Type B pancreatic cell (in vitro differentiated cells): ENCODE measurements at regions not wholly inside any gene's neighbourhood (a gene's known extent, or its start where the extent isn't known, plus 50 kb on each side); places are given as distances from the start of the nearest gene placed in this dataset.
A peak's percentile ranks its signal among the peaks of the same experiment; 100 is the strongest.

Source experiments
- DNase-seq: peaks from one replicate; pipeline ENCODE4 v3.0.0; 2021; ENCODE audit warnings: mixed read lengths; ENCODE audit not compliant: unreplicated experiment; ENCODE audit errors: extremely low spot score
- H3K27ac Mint-ChIP-seq: 2 replicates; pipeline ENCODE4 v1.8.0; 2021; ENCODE audit warnings: mild to moderate bottlenecking, mixed read lengths
- H3K27me3 Mint-ChIP-seq: 2 replicates; pipeline ENCODE4 v1.8.0; 2021; ENCODE audit warnings: mixed read lengths
- H3K36me3 Mint-ChIP-seq: 2 replicates; pipeline ENCODE4 v1.8.0; 2021; ENCODE audit warnings: mixed read lengths
- H3K4me1 Mint-ChIP-seq: one replicate; pipeline ENCODE4 v1.8.0; 2021; ENCODE audit warnings: mixed read lengths; ENCODE audit not compliant: unreplicated experiment
- H3K4me3 Mint-ChIP-seq: 2 replicates; pipeline ENCODE4 v1.8.0; 2021; ENCODE audit warnings: mild to moderate bottlenecking, mixed read lengths
- H3K9me3 Mint-ChIP-seq: 2 replicates; pipeline ENCODE4 v1.8.0; 2021; ENCODE audit warnings: mixed read lengths
- TF ChIP-seq, protein P1 (sequence below): fragments of 200-600 bp; sonication (generic); conservative IDR thresholded peaks from 2 replicates; pipeline ENCODE4 v1.5.0; 2021; ENCODE audit warnings: antibody characterized with exemption, mild to moderate bottlenecking

- no peaks in the 10 kb centered on the region for H3K36me3 Mint-ChIP-seq
- no peak for DNase-seq
- H3K27me3 Mint-ChIP-seq, result peaks cover 33% of the 10 kb centered on the region
- H3K4me3 Mint-ChIP-seq, result no peak overlapping the region
- peaks cover 4% of the 10 kb centered on the region for H3K9me3 Mint-ChIP-seq
- TF ChIP-seq, protein P1, sequence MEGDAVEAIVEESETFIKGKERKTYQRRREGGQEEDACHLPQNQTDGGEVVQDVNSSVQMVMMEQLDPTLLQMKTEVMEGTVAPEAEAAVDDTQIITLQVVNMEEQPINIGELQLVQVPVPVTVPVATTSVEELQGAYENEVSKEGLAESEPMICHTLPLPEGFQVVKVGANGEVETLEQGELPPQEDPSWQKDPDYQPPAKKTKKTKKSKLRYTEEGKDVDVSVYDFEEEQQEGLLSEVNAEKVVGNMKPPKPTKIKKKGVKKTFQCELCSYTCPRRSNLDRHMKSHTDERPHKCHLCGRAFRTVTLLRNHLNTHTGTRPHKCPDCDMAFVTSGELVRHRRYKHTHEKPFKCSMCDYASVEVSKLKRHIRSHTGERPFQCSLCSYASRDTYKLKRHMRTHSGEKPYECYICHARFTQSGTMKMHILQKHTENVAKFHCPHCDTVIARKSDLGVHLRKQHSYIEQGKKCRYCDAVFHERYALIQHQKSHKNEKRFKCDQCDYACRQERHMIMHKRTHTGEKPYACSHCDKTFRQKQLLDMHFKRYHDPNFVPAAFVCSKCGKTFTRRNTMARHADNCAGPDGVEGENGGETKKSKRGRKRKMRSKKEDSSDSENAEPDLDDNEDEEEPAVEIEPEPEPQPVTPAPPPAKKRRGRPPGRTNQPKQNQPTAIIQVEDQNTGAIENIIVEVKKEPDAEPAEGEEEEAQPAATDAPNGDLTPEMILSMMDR, result no peak
- no peaks in the 10 kb centered on the region for H3K4me1 Mint-ChIP-seq
- no peak overlapping the region for H3K27ac Mint-ChIP-seq
Observed at GRCh38 chr20:4567170-4567569, 119.1 kb upstream of the PRNP start.

DNA sequence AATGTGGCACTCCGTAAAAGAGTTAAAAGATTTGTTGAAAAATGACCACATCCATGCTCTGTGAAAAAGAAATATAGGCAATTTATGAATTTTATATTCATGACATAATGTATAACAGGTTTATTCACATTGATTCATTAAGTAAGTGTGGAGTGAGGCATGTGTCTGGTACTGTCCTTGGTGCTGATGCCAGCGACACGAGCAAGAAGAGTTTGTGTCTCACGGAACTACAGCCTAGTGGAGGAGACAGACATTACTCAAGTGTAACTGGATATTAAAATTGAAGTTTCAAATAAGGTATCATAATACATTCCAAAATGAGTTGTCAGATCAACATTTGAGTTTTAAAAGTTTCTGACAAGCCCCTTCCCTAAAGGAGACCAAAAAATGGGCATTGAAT, 122.7 kb upstream of the PRNP start:
- DNase-seq, result no peak
- no peak overlapping the region for H3K4me3 Mint-ChIP-seq
- H3K9me3 Mint-ChIP-seq, result peaks cover 4% of the 10 kb centered on the region
- TF ChIP-seq, protein P1, result peak; percentile 65
- H3K27ac Mint-ChIP-seq, result no peak overlapping the region
- H3K27me3 Mint-ChIP-seq, result peaks cover 28% of the 10 kb centered on the region
- no peaks in the 10 kb centered on the region for H3K4me1 Mint-ChIP-seq
- no peaks in the 10 kb centered on the region for H3K36me3 Mint-ChIP-seq

DNA sequence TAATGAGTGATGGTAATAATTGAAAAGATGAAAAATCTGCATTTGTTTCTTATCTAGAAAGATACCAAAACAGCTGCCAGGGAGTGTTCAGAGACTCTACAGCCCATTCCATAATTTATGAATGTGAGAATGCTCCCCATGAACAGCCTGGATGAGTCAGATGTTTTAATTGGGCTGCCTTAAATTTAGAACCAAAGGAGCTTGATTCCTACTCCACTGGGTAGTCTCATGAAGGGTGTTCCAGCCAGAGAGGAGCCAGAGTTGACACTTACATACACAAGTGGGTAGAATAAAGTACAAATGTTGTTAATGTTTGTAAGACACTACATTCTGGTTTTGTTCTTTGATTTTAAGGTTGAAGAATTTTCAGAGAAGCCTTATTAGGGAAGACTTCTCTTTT, 123.2 kb upstream of the PRNP start:
- H3K27me3 Mint-ChIP-seq, result peaks cover 28% of the 10 kb centered on the region
- no peaks in the 10 kb centered on the region for H3K36me3 Mint-ChIP-seq
- no peaks in the 10 kb centered on the region for H3K4me1 Mint-ChIP-seq
- TF ChIP-seq, protein P1, result no peak
- no peak for DNase-seq
- H3K27ac Mint-ChIP-seq, result no peak overlapping the region
- H3K4me3 Mint-ChIP-seq, result no peak overlapping the region
- peaks cover 4% of the 10 kb centered on the region for H3K9me3 Mint-ChIP-seq

- no peaks in the 10 kb centered on the region for H3K36me3 Mint-ChIP-seq
- TF ChIP-seq, protein P1, result no peak
- H3K4me3 Mint-ChIP-seq, result no peak overlapping the region
- no peak for DNase-seq
- H3K4me1 Mint-ChIP-seq, result no peaks in the 10 kb centered on the region
- no peak overlapping the region for H3K27ac Mint-ChIP-seq
- H3K27me3 Mint-ChIP-seq, result peaks cover 28% of the 10 kb centered on the region
- H3K9me3 Mint-ChIP-seq, result peaks cover 4% of the 10 kb centered on the region
Observed at GRCh38 chr20:4560667-4561066, 125.6 kb upstream of the PRNP start.

DNA sequence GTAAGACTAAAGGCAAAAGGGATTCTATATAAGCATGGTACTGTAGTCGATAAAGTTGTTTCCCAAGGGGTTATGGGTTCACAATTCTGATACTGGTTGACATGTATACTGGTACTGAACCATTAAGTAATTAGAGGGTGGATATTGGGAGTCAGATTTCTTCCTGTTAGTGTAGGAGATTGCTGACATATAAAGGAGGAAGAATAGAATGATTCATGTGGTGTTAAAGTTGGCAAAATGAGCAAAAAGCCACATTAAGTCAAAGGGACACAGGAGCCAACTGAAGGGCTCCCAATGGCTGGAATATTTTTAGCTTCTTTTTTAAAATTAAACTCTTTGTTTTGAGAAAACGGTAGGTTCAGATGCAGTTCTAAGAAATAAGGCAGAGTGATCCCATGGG, 126.3 kb upstream of the PRNP start:
- H3K4me3 Mint-ChIP-seq, result no peak overlapping the region
- peaks cover 25% of the 10 kb centered on the region for H3K27me3 Mint-ChIP-seq
- TF ChIP-seq, protein P1, result no peak
- DNase-seq, result no peak
- H3K36me3 Mint-ChIP-seq, result no peaks in the 10 kb centered on the region
- peaks cover 4% of the 10 kb centered on the region for H3K9me3 Mint-ChIP-seq
- H3K4me1 Mint-ChIP-seq, result no peaks in the 10 kb centered on the region
- H3K27ac Mint-ChIP-seq, result no peak overlapping the region

GRCh38 chr20:4559106-4559505, 127.2 kb upstream of the PRNP start:
- Mint-ChIP-seq H3K9me3 (peaks cover 4% of the 10 kb centered on the region), H3K27me3 (peaks cover 21% of the 10 kb centered on the region), H3K4me3 (no peak overlapping the region), H3K4me1 (no peaks in the 10 kb centered on the region), H3K27ac (no peak overlapping the region), H3K36me3 (no peaks in the 10 kb centered on the region)
- DNase-seq, result no peak
- TF ChIP-seq, protein P1, result no peak
